ENCODE measurements at regions not wholly inside any gene's neighbourhood (a gene's known extent, or its start where the extent isn't known, plus 50 kb on each side); places are given as distances from the start of the nearest gene placed in this dataset.

GRCh38 chr7:32319012-32319382 lies 171.2 kb downstream of the LSM5 start:
- no peak for DNase-seq (ENCODE audit: low spot score)
- no peak for TF ChIP-seq CTCF (IDR thresholded peaks at IDR 0.05; ENCODE audit: extremely low read depth, missing control alignments)

- no peak for TF ChIP-seq CTCF (IDR thresholded peaks at IDR 0.05; ENCODE audit: extremely low read depth, missing control alignments)
- no peak for DNase-seq (ENCODE audit: low spot score)
These were observed 171.7 kb downstream of the LSM5 start for GRCh38 chr7:32318300-32319011.

GRCh38 chr7:32316839-32317238 lies 173.3 kb downstream of the LSM5 start:
- no peak for DNase-seq (ENCODE audit: low spot score)
- TF ChIP-seq CTCF (IDR thresholded peaks at IDR 0.05; ENCODE audit: extremely low read depth, missing control alignments) = no peak

GRCh38 chr7:32314761-32315160 lies 175.4 kb downstream of the LSM5 start:
- TF ChIP-seq CTCF (IDR thresholded peaks at IDR 0.05; ENCODE audit: extremely low read depth, missing control alignments) = no peak
- no peak for DNase-seq (ENCODE audit: low spot score)

GRCh38 chr7:32301427-32301826 lies 188.8 kb downstream of the LSM5 start:
- no peak for DNase-seq (ENCODE audit: low spot score)
- TF ChIP-seq CTCF (IDR thresholded peaks at IDR 0.05; ENCODE audit: extremely low read depth, missing control alignments) = no peak

- no peak for DNase-seq (ENCODE audit: low spot score)
These were observed 191.0 kb downstream of the LSM5 start for GRCh38 chr7:32299133-32299702.

More at GRCh38 chr7:32299133-32299702, 191.0 kb downstream of the LSM5 start:
- TF ChIP-seq CTCF (IDR thresholded peaks at IDR 0.05; ENCODE audit: extremely low read depth, missing control alignments) = no peak

All from GM20000 (cell line).